ENCODE measurements at regions not wholly inside any gene's neighbourhood (a gene's known extent, or its start where the extent isn't known, plus 50 kb on each side); places are given as distances from the start of the nearest gene placed in this dataset.

DNA sequence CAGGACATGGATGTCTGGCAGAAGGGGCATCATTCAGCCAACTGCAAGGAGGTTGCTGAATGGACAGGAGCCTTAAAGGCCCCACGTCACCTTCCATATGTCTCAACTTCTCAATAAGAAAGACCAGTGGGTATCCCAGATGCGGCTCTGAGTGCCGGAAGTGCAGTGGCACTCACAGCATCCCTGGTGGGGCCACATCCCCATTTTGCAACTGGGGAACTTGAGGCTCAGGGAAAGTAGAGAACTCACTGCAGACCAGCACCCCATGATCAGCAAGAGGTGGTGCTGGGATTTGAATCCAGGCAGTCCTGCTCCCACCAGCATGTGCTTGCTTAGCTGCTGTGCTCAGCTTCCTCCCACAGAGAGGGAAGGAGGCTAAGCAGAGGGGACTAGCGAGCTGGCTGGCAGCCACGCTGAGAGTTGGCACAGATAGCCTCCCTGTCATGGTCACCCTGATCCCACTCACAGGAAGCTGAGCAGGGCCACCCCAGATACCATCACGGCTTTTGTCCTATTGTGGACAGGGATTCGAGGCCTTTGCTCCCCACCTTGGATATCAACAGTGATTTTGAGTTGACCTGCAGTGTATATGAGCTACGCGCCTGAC lies 294.2 kb upstream of the FOXF1 start:
- peaks cover 0 to 6% of the 10 kb centered on the region in 2 donors for H3K4me1 ChIP-seq (ENCODE audit: control insufficient read depth in 1 of 2, insufficient read depth in 2 of 2, low read length in 2 of 2)
- H3K9ac ChIP-seq (ENCODE audit: low read depth in 1 of 2, low read length in 2 of 2) = no peak overlapping the region
- no peak overlapping the region for H3K27ac ChIP-seq (ENCODE audit: low read depth, low read length)
- no peaks in the 10 kb centered on the region for H3K36me3 ChIP-seq (ENCODE audit: control insufficient read depth in 1 of 2, insufficient read depth in 2 of 2, low read length in 2 of 2)
- no peaks in the 10 kb centered on the region for H3K27me3 ChIP-seq (ENCODE audit: control insufficient read depth in 1 of 2, insufficient read depth in 2 of 2, low read length in 2 of 2)
- H3K4me3 ChIP-seq (ENCODE audit: low read depth in 1 of 2, low read length in 2 of 2) = no peak overlapping the region
- no peaks in the 10 kb centered on the region for H3K9me3 ChIP-seq (ENCODE audit: control insufficient read depth in 1 of 2, low read length in 2 of 2)

DNA sequence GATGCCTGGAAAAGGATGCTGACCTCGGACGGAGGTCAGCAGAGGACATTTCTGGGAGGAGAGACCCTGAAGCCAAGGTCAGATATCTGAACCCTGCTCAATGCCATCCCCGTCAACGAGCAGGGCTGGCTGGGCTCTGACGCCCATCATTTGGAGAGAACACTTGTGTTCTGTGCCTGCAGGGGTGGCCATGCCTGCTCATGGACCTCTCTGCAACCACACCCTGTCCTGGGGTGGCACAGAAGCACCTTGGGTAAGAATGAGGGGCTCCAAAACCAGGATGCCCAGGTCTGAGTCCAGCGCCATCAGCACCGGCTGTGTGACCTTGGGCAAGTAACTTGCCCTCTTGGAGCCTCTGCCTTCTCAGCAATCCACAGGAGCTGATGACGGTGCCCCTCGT lies 293.7 kb upstream of the FOXF1 start:
- Histone ChIP-seq H3K36me3 (ENCODE audit: control insufficient read depth in 1 of 2, insufficient read depth in 2 of 2, low read length in 2 of 2) (no peaks in the 10 kb centered on the region), H3K27me3 (ENCODE audit: control insufficient read depth in 1 of 2, insufficient read depth in 2 of 2, low read length in 2 of 2) (no peaks in the 10 kb centered on the region)

DNA sequence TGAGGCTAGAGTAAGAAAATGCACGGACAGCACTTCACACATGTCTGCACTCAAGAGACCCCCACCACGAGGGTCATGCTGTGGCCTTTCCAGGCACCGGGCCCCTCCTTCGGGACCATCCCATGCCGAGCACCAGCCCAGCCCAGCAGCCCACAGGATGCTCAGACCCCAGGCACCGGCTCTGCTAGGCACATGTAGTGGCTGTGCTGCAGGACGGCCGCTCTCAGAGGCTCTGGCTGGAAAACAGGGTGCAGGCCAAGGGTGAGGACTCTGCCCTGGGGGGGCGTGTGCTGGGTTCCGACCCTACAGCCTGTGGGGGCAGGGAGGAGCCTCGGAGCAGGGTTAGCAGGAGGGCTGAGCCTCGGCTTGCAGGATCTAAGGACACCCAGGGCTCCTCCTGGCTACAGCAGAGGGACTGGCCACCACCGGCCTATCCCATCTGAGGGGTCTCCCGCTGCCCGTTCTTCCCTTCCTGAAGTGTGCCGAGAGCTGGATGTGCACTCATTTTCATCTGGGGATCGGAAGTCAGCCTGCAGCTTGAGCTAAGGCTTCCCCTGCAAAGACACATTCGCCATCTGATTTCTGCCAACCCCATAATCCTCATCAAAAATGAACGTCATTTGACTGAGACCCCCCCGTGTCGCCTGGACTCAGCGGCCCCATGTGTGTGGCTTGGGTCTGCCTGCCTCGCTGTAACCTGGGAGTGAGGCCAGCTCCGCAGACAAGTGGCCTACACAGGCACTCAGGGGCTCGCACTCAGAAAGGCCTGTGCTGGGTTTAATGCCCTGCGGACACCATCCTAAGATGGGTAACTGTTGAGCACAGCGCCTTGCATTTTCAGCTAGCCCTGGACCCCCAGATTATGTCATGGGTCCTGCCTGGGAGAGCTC lies 293.1 kb upstream of the FOXF1 start:
- peaks cover 0 to 6% of the 10 kb centered on the region in 2 donors for H3K4me1 ChIP-seq (ENCODE audit: control insufficient read depth in 1 of 2, insufficient read depth in 2 of 2, low read length in 2 of 2)
- H3K9me3 ChIP-seq (ENCODE audit: control insufficient read depth in 1 of 2, low read length in 2 of 2) = no peaks in the 10 kb centered on the region
- H3K4me3 ChIP-seq (ENCODE audit: low read depth in 1 of 2, low read length in 2 of 2) = no peak overlapping the region
- no peak overlapping the region for H3K9ac ChIP-seq (ENCODE audit: low read depth in 1 of 2, low read length in 2 of 2)
- H3K36me3 ChIP-seq (ENCODE audit: control insufficient read depth in 1 of 2, insufficient read depth in 2 of 2, low read length in 2 of 2) = no peaks in the 10 kb centered on the region
- no peaks in the 10 kb centered on the region for H3K27me3 ChIP-seq (ENCODE audit: control insufficient read depth in 1 of 2, insufficient read depth in 2 of 2, low read length in 2 of 2)
- H3K27ac ChIP-seq (ENCODE audit: low read depth, low read length) = no peak overlapping the region

More for the DNA sequence above, 293.7 kb upstream of the FOXF1 start:
- Histone ChIP-seq H3K9me3 (ENCODE audit: control insufficient read depth in 1 of 2, low read length in 2 of 2) (no peaks in the 10 kb centered on the region), H3K27ac (ENCODE audit: low read depth, low read length) (no peak overlapping the region), H3K4me3 (ENCODE audit: low read depth in 1 of 2, low read length in 2 of 2) (no peak overlapping the region), H3K4me1 (ENCODE audit: control insufficient read depth in 1 of 2, insufficient read depth in 2 of 2, low read length in 2 of 2) (peaks cover 0 to 6% of the 10 kb centered on the region in 2 donors), H3K9ac (ENCODE audit: low read depth in 1 of 2, low read length in 2 of 2) (no peak overlapping the region)

DNA sequence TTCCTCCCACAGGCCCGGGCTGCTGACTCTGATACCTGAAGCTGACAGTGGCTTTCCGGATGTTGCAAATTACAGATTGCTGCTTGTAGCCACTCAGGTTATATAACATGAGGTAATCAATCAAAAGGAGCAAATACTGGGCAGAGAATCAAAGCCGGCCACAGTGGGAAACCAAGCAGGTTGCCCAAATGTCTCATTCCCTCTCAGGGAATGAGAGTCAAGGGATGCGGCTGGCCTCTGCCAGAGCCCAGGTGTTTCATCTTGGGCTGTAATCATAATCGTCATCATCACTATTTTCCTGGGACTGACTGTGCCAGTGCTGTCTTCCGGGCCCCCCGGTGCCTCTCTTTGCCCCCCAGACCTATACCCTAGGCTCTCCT lies 292.4 kb upstream of the FOXF1 start:
- H3K27me3 ChIP-seq (ENCODE audit: control insufficient read depth in 1 of 2, insufficient read depth in 2 of 2, low read length in 2 of 2) = no peaks in the 10 kb centered on the region

DNA sequence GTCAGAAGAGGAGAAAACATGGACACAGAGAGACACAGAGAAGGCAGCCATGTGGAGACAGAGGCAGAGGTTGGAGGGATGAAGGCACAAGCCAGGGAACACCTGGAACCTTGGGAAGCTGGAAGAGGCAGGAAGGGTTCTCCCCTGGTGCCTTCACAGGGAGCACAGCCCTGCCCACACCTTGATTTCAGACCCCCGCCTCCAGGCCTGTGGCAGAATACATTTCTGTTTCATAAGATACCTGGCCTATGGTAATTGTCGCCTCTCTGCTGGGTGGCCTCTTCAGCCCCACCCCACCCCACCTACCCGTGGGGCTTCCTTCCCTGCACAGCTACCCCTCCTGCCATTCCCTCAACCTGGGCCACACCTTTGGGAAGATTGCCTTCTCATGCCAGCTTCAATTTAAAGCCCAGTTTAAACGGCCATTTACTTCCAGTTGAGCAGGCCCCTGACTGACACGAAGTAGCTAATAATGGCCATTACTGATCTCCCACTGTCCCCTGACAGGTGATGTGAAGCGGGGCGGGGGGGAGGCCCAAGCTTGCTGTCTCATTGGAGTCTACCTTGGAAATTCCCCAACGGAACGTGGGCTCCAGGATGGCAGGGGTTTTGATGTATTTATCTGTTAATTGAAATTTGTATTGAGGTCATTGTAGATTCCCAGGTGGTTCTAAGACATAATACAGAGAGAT lies 291.7 kb upstream of the FOXF1 start:
- H3K9ac ChIP-seq (ENCODE audit: low read depth in 1 of 2, low read length in 2 of 2) = no peak overlapping the region
- H3K4me1 ChIP-seq (ENCODE audit: control insufficient read depth in 1 of 2, insufficient read depth in 2 of 2, low read length in 2 of 2) = no peaks in the 10 kb centered on the region
- no peak overlapping the region for H3K27ac ChIP-seq (ENCODE audit: low read depth, low read length)
- no peak overlapping the region for H3K4me3 ChIP-seq (ENCODE audit: low read depth in 1 of 2, low read length in 2 of 2)
- no peaks in the 10 kb centered on the region for H3K27me3 ChIP-seq (ENCODE audit: control insufficient read depth in 1 of 2, insufficient read depth in 2 of 2, low read length in 2 of 2)
- no peaks in the 10 kb centered on the region for H3K9me3 ChIP-seq (ENCODE audit: control insufficient read depth in 1 of 2, low read length in 2 of 2)
- no peaks in the 10 kb centered on the region for H3K36me3 ChIP-seq (ENCODE audit: control insufficient read depth in 1 of 2, insufficient read depth in 2 of 2, low read length in 2 of 2)

More for the DNA sequence above, 292.4 kb upstream of the FOXF1 start:
- no peak overlapping the region for H3K4me3 ChIP-seq (ENCODE audit: low read depth in 1 of 2, low read length in 2 of 2)
- H3K36me3 ChIP-seq (ENCODE audit: control insufficient read depth in 1 of 2, insufficient read depth in 2 of 2, low read length in 2 of 2) = no peaks in the 10 kb centered on the region
- peaks cover 0 to 3% of the 10 kb centered on the region in 2 donors for H3K4me1 ChIP-seq (ENCODE audit: control insufficient read depth in 1 of 2, insufficient read depth in 2 of 2, low read length in 2 of 2)
- H3K27ac ChIP-seq (ENCODE audit: low read depth, low read length) = no peak overlapping the region
- no peak overlapping the region for H3K9ac ChIP-seq (ENCODE audit: low read depth in 1 of 2, low read length in 2 of 2)
- no peaks in the 10 kb centered on the region for H3K9me3 ChIP-seq (ENCODE audit: control insufficient read depth in 1 of 2, low read length in 2 of 2)

DNA sequence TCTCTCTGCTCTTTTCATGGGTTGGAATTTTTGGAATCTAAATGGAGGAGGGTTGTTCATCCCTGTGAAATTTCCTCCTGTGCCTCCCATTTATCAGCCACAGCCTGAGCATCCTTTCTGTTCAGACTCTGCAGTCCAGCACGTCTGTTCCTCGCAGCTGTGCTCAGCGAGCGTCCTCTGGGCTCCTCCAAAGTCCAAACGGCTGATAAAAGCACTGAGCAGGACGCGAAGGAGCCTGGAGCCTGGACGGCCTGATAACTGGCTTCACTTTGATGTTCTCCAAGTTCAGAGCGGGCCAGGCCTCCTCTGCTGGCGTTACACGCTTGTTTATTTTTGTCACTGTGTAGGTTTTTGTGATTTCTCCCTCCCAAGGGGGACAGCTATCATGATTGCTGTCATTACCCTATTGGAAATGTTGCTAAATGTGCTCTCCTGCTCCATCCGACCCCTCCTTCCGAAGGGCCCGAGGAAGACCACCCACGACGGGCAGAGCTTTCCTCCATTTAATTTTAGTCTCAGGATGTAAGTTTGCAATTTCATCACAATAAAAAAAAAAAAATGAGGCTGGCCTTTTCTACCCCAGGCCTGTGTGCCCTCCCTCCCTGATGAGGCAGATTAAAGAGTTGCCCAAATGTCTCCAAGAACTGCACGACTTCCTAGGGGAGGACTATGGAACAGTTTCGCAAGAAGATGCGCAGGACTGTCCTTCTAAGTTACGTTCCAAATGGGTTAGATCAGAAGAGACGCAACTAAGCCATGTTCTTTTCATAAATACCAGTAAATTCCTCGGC lies 290.5 kb upstream of the FOXF1 start:
- H3K27me3 ChIP-seq (ENCODE audit: control insufficient read depth in 1 of 2, insufficient read depth in 2 of 2, low read length in 2 of 2) = no peaks in the 10 kb centered on the region
- H3K36me3 ChIP-seq (ENCODE audit: control insufficient read depth in 1 of 2, insufficient read depth in 2 of 2, low read length in 2 of 2) = no peaks in the 10 kb centered on the region
- H3K27ac ChIP-seq (ENCODE audit: low read depth, low read length) = peak overlapping the region; percentile 64
- H3K9me3 ChIP-seq (ENCODE audit: control insufficient read depth in 1 of 2, low read length in 2 of 2) = no peaks in the 10 kb centered on the region
- H3K9ac ChIP-seq (ENCODE audit: low read depth in 1 of 2, low read length in 2 of 2) = peak overlapping the region in 1 of 2 donors; percentile 8
- H3K4me1 ChIP-seq (ENCODE audit: control insufficient read depth in 1 of 2, insufficient read depth in 2 of 2, low read length in 2 of 2) = no peaks in the 10 kb centered on the region
- no peak overlapping the region for H3K4me3 ChIP-seq (ENCODE audit: low read depth in 1 of 2, low read length in 2 of 2)

DNA sequence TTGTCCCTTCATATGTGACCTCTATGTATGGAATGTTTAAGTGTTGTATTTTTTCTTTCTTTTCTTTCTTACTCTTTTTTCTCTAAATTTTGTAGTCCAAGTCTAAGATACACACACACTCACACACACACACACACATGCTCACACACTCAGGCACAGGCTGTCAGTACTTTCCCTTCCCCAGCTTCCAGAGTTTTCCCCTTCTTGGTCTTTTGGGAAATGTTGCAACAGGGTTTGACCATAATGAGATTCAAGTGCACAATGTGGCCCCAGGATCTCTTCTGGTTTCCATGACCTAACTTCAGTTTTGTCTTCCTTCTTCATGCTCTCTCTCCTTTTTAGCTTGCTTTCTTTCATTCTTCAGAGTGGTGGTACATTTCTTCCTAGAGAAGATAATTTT lies 289.8 kb upstream of the FOXF1 start:
- Histone ChIP-seq H3K27ac (ENCODE audit: low read depth, low read length) (peak overlapping the region; percentile 4), H3K27me3 (ENCODE audit: control insufficient read depth in 1 of 2, insufficient read depth in 2 of 2, low read length in 2 of 2) (no peaks in the 10 kb centered on the region), H3K4me3 (ENCODE audit: low read depth in 1 of 2, low read length in 2 of 2) (no peak overlapping the region)

DNA sequence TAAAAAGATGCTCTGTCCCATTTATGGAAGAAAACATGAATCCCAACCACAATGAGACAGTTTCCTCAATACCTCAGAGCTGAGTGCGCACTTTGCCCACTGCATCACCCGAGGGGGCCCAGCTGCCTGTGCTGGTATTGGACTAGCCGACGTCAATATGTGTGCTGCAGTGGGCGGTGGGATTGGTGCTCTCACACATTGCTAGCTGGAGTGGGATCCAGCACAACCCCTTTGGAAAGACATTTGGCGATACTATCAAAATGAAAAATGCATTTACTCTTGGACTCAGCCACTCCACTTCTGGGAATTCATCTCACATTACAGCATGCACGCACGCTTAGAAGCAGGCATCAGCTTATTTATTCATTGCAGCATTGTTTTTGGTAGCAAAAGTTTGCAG lies 289.2 kb upstream of the FOXF1 start:
- no peaks in the 10 kb centered on the region for H3K9me3 ChIP-seq (ENCODE audit: control insufficient read depth in 1 of 2, low read length in 2 of 2)
- H3K27me3 ChIP-seq (ENCODE audit: control insufficient read depth in 1 of 2, insufficient read depth in 2 of 2, low read length in 2 of 2) = no peaks in the 10 kb centered on the region
- no peak overlapping the region for H3K4me3 ChIP-seq (ENCODE audit: low read depth in 1 of 2, low read length in 2 of 2)
- H3K27ac ChIP-seq (ENCODE audit: low read depth, low read length) = peak overlapping the region; percentile 53
- H3K36me3 ChIP-seq (ENCODE audit: control insufficient read depth in 1 of 2, insufficient read depth in 2 of 2, low read length in 2 of 2) = no peaks in the 10 kb centered on the region
- H3K9ac ChIP-seq (ENCODE audit: low read depth in 1 of 2, low read length in 2 of 2) = no peak overlapping the region
- no peaks in the 10 kb centered on the region for H3K4me1 ChIP-seq (ENCODE audit: control insufficient read depth in 1 of 2, insufficient read depth in 2 of 2, low read length in 2 of 2)

More for the DNA sequence above, 289.8 kb upstream of the FOXF1 start:
- H3K9ac ChIP-seq (ENCODE audit: low read depth in 1 of 2, low read length in 2 of 2) = no peak overlapping the region
- no peaks in the 10 kb centered on the region for H3K9me3 ChIP-seq (ENCODE audit: control insufficient read depth in 1 of 2, low read length in 2 of 2)
- no peaks in the 10 kb centered on the region for H3K4me1 ChIP-seq (ENCODE audit: control insufficient read depth in 1 of 2, insufficient read depth in 2 of 2, low read length in 2 of 2)
- no peaks in the 10 kb centered on the region for H3K36me3 ChIP-seq (ENCODE audit: control insufficient read depth in 1 of 2, insufficient read depth in 2 of 2, low read length in 2 of 2)

DNA sequence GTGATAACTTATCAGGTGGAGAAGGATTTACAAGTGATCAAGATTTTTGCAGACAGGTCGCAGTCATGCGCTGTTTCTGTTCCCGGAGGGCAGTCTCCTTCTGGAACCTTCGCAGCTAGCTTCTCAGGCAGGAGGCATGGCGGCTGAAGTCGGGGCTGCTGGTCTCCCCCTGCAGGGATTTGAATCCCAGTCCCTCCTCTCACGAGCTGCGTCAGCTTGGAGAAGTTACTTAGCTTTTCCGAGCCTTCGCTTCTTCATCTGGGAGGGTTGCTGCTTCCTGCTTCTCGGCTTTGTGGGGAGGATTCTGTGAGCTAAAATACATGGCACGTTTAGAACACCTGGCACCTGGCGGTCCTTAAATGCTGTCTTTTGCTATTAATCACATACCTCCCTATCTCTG lies 287.8 kb upstream of the FOXF1 start:
- Histone ChIP-seq H3K4me3 (ENCODE audit: low read depth in 1 of 2, low read length in 2 of 2) (peak overlapping the region; percentile 3 to 15), H3K9me3 (ENCODE audit: control insufficient read depth in 1 of 2, low read length in 2 of 2) (no peaks in the 10 kb centered on the region), H3K4me1 (ENCODE audit: control insufficient read depth in 1 of 2, insufficient read depth in 2 of 2, low read length in 2 of 2) (no peaks in the 10 kb centered on the region), H3K27ac (ENCODE audit: low read depth, low read length) (no peak overlapping the region), H3K9ac (ENCODE audit: low read depth in 1 of 2, low read length in 2 of 2) (no peak overlapping the region), H3K27me3 (ENCODE audit: control insufficient read depth in 1 of 2, insufficient read depth in 2 of 2, low read length in 2 of 2) (no peaks in the 10 kb centered on the region), H3K36me3 (ENCODE audit: control insufficient read depth in 1 of 2, insufficient read depth in 2 of 2, low read length in 2 of 2) (no peaks in the 10 kb centered on the region)
